PC-9 (cell line): ENCODE measurements at regions not wholly inside any gene's neighbourhood (a gene's known extent, or its start where the extent isn't known, plus 50 kb on each side); places are given as distances from the start of the nearest gene placed in this dataset.

Source experiments
- BruUV-seq: library from RNA; stranded (reverse); fragments of 400-500 nt; replicated peaks from 2 replicates; lab custom pipeline; 2021; lab: Mats Ljungman, UMichigan
- CTCF ChIA-PET: fragments of 300-600 bp; sonication (Branson Sonifier 250); formaldehyde crosslinking; loops from one replicate; lab custom pipeline; 2022; ENCODE audit warnings: antibody characterized with exemption; lab: Charles Lee
- POLR2A ChIA-PET: fragments of 300-600 bp; sonication (Branson Sonifier 250); formaldehyde crosslinking; loops from one replicate; lab custom pipeline; 2022; ENCODE audit warnings: antibody characterized with exemption; ENCODE audit not compliant: unreplicated experiment; lab: Charles Lee
- DNase-seq, 2 experiments: peaks; one replicate each; pipeline versions ENCODE4 v3.0.0 to v3.0.0-alpha.2; 2015 to 2022; ENCODE audit warnings: mixed read lengths in 1 of 2
- H2AFZ ChIP-seq: fragments of 200-600 bp; sonication (generic); 2 replicates; pipeline ENCODE4 v1.8.1; 2017; ENCODE audit warnings: antibody characterized with exemption
- H3F3A ChIP-seq: fragments of 200-600 bp; sonication (generic); 2 replicates; pipeline ENCODE4 v1.8.1; 2017; ENCODE audit warnings: antibody characterized with exemption, mild to moderate bottlenecking, low read depth; ENCODE audit not compliant: insufficient read depth
- H3K27ac ChIP-seq: fragments of 200-600 bp; sonication (generic); 2 replicates; pipeline ENCODE4 v1.6.1; 2016; ENCODE audit warnings: mixed run types
- H3K27me3 ChIP-seq: fragments of 200-600 bp; sonication (generic); 2 replicates; pipeline ENCODE4 v1.6.1; 2016; ENCODE audit warnings: low read depth, mixed run types; ENCODE audit not compliant: insufficient read depth
- H3K36me3 ChIP-seq: fragments of 200-600 bp; sonication (generic); 2 replicates; pipeline ENCODE4 v1.6.1; 2016; ENCODE audit warnings: low read depth, mixed run types
- H3K4me1 ChIP-seq: fragments of 200-600 bp; sonication (generic); replicated peaks from 2 replicates; pipeline ENCODE4 v1.6.1; 2016; ENCODE audit warnings: mixed run types; ENCODE audit not compliant: insufficient read depth
- H3K4me2 ChIP-seq: fragments of 200-600 bp; sonication (generic); 2 replicates; pipeline ENCODE4 v1.6.1; 2017; ENCODE audit warnings: mixed run types
- H3K4me3 ChIP-seq: fragments of 200-600 bp; sonication (generic); 2 replicates; pipeline ENCODE4 v1.6.1; 2016; ENCODE audit warnings: mixed run types
- H3K79me2 ChIP-seq: fragments of 200-600 bp; sonication (generic); 2 replicates; pipeline ENCODE4 v1.6.1; 2017; ENCODE audit warnings: low read depth, mixed run types
- H3K9me2 ChIP-seq: fragments of 200-600 bp; sonication (generic); 2 replicates; pipeline ENCODE4 v1.8.1; 2017; ENCODE audit warnings: mild to moderate bottlenecking; ENCODE audit not compliant: insufficient read depth
- H3K9me3 ChIP-seq: fragments of 200-600 bp; sonication (generic); 2 replicates; pipeline ENCODE4 v1.8.1; 2016; ENCODE audit warnings: low read depth; ENCODE audit not compliant: insufficient read depth
- H4K20me1 ChIP-seq: fragments of 200-600 bp; sonication (generic); 2 replicates; pipeline ENCODE4 v1.8.1; 2017; ENCODE audit not compliant: insufficient read depth
- EZH2 ChIP-seq: fragments of 200-600 bp; sonication (generic); IDR thresholded peaks from 2 replicates; pipeline ENCODE4 v1.8.0; 2017; ENCODE audit warnings: antibody characterized with exemption, low read depth
- intact Hi-C: fragments of 100-400 bp; cut with micrococcal nuclease; formaldehyde crosslinking; loops from one replicate; pipeline ENCODE4 v1.10.0; 2022; ENCODE audit not compliant: unreplicated experiment
- TF ChIP-seq, protein P1 (sequence below): fragments of 200-600 bp; sonication (generic); conservative IDR thresholded peaks from 2 replicates; pipeline ENCODE4 v1.6.1; 2017; ENCODE audit warnings: mixed run types, antibody characterized with exemption, mild to moderate bottlenecking, moderate library complexity

DNA sequence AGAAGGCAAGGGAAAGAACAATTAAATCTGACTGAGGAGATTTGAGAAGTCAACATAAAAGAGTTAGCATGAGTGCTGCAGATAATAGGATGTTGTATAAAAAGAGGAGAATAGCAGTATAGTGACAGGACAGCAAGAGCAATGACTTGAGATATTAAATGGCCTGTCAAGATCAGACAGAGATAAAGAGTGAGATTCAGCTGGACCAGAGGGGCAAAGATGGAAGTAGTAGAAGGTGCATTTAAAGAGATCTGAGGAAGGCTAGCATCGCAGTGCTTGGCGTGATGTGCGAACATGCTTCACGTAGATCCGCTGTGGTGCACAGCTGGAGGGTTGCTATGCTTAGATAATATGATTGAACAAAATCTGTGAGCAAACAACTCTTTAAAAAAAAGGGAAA is 1422.6 kb upstream of the CDH8 start:
- intact Hi-C loops: no loop called here
- no peak overlapping the region for H2AFZ ChIP-seq
- H3K79me2 ChIP-seq: no peaks in the 10 kb centered on the region
- no peak overlapping the region for H3K27ac ChIP-seq
- no peak overlapping the region for H3K4me3 ChIP-seq
- H3K9me2 ChIP-seq: no peaks in the 10 kb centered on the region
- no peaks in the 10 kb centered on the region for H3K4me1 ChIP-seq
- H3K4me2 ChIP-seq: no peak overlapping the region
- BruUV-seq: no TSS peak
- no peaks in the 10 kb centered on the region for H3F3A ChIP-seq
- no peaks in the 10 kb centered on the region for H3K36me3 ChIP-seq
- no peaks in the 10 kb centered on the region for H3K27me3 ChIP-seq
- ChIA-PET POLR2A (no interaction called here), CTCF (no interaction called here)
- no peaks in the 10 kb centered on the region for H4K20me1 ChIP-seq
- no peaks in the 10 kb centered on the region for H3K9me3 ChIP-seq
- no peak for TF ChIP-seq EZH2
- TF ChIP-seq, protein P1, sequence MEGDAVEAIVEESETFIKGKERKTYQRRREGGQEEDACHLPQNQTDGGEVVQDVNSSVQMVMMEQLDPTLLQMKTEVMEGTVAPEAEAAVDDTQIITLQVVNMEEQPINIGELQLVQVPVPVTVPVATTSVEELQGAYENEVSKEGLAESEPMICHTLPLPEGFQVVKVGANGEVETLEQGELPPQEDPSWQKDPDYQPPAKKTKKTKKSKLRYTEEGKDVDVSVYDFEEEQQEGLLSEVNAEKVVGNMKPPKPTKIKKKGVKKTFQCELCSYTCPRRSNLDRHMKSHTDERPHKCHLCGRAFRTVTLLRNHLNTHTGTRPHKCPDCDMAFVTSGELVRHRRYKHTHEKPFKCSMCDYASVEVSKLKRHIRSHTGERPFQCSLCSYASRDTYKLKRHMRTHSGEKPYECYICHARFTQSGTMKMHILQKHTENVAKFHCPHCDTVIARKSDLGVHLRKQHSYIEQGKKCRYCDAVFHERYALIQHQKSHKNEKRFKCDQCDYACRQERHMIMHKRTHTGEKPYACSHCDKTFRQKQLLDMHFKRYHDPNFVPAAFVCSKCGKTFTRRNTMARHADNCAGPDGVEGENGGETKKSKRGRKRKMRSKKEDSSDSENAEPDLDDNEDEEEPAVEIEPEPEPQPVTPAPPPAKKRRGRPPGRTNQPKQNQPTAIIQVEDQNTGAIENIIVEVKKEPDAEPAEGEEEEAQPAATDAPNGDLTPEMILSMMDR: no peak
- no peak for DNase-seq

DNA sequence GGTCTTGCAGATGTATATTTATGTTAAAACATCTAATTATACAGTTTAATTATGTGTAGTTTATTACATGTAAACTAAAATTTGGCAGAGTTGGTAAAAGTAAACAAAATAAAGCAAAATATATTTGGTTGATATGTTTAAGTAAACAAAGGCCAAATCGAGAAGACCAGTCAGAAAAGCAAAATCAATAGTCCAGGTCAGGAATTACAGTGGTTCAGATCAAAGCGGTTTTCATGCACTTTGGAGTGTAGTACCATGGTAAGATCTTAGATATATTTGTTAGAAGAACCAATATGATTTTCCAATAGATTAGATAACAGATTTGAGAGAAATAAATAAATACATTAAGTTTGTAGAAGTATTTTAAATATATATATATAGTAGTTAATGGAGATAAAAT is 1421.6 kb upstream of the CDH8 start:
- intact Hi-C loops: no loop called here
- H3K36me3 ChIP-seq: no peaks in the 10 kb centered on the region
- no peak for TF ChIP-seq EZH2
- TF ChIP-seq, protein P1: no peak
- CTCF ChIA-PET: no interaction called here
- H3K4me3 ChIP-seq: no peak overlapping the region
- no peaks in the 10 kb centered on the region for H3K79me2 ChIP-seq
- no peaks in the 10 kb centered on the region for H3K9me2 ChIP-seq
- no peak overlapping the region for H2AFZ ChIP-seq
- POLR2A ChIA-PET: no interaction called here
- no peaks in the 10 kb centered on the region for H3F3A ChIP-seq
- no peaks in the 10 kb centered on the region for H4K20me1 ChIP-seq
- H3K27ac ChIP-seq: no peak overlapping the region
- no peaks in the 10 kb centered on the region for H3K4me1 ChIP-seq
- no TSS peak for BruUV-seq
- no peaks in the 10 kb centered on the region for H3K27me3 ChIP-seq
- no peaks in the 10 kb centered on the region for H3K9me3 ChIP-seq
- no peak for DNase-seq
- H3K4me2 ChIP-seq: no peak overlapping the region

DNA sequence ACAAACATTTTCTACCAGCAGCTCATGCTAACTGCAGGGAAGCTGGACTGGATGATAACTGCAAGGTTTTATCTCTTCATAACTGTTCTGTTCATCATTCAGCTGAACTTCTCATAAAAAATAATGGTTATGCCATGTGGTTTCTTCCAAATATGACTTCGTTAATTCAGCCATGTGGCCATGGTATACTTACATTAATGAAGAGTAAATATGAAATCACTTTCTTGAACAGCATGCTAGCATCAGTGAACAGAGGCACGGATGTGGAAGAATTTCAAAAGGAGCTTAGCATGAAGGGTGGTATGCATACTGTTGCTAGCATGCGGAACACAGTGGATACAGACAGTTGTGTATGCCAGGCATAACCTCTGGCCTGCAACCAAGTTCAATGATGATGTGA is 1417.0 kb upstream of the CDH8 start:
- intact Hi-C loops: no loop called here
- DNase-seq: no peak
- H3K4me1 ChIP-seq: no peaks in the 10 kb centered on the region
- CTCF ChIA-PET: no interaction called here
- no peaks in the 10 kb centered on the region for H3K27me3 ChIP-seq
- H2AFZ ChIP-seq: no peak overlapping the region
- H3F3A ChIP-seq: no peaks in the 10 kb centered on the region
- no peak overlapping the region for H3K4me2 ChIP-seq
- no peak overlapping the region for H3K4me3 ChIP-seq
- BruUV-seq: no TSS peak
- H3K36me3 ChIP-seq: no peaks in the 10 kb centered on the region
- H3K9me3 ChIP-seq: no peaks in the 10 kb centered on the region
- H3K27ac ChIP-seq: no peak overlapping the region
- no peak for TF ChIP-seq EZH2
- TF ChIP-seq, protein P1: no peak
- no peaks in the 10 kb centered on the region for H3K79me2 ChIP-seq
- POLR2A ChIA-PET: no interaction called here
- H4K20me1 ChIP-seq: no peaks in the 10 kb centered on the region
- H3K9me2 ChIP-seq: no peaks in the 10 kb centered on the region
